ENCODE measurements at regions not wholly inside any gene's neighbourhood (a gene's known extent, or its start where the extent isn't known, plus 50 kb on each side); places are given as distances from the start of the nearest gene placed in this dataset.

GRCh38 chr5:126100767-126101166 is 322.4 kb upstream of the GRAMD2B start:
- H3K9me3 ChIP-seq, result no peaks in the 10 kb centered on the region
- no peak for TF ChIP-seq CTCF (IDR thresholded peaks at IDR 0.05)
- H3K4me1 ChIP-seq (ENCODE audit: low read depth), result no peaks in the 10 kb centered on the region
- H3K36me3 ChIP-seq (ENCODE audit: low read depth), result no peaks in the 10 kb centered on the region
- no peak for ATAC-seq
- no peak overlapping the region for H3K4me3 ChIP-seq
- DNase-seq, result no peak
- intact Hi-C loops (cut with DNase I, micrococcal nuclease), result no loop called here

GRCh38 chr5:126101901-126102300 is 321.3 kb upstream of the GRAMD2B start:
- TF ChIP-seq CTCF (IDR thresholded peaks at IDR 0.05), result no peak
- H3K9me3 ChIP-seq, result no peaks in the 10 kb centered on the region
- ATAC-seq (no peak), DNase-seq (no peak)
- H3K4me1 ChIP-seq (ENCODE audit: low read depth), result no peaks in the 10 kb centered on the region
- intact Hi-C loops (cut with DNase I, micrococcal nuclease), result no loop called here
- no peak overlapping the region for H3K4me3 ChIP-seq
- no peaks in the 10 kb centered on the region for H3K36me3 ChIP-seq (ENCODE audit: low read depth)

- intact Hi-C loops (cut with DNase I, micrococcal nuclease), result no loop called here
- DNase-seq (no peak), ATAC-seq (no peak)
- Histone ChIP-seq H3K4me3 (no peak overlapping the region), H3K36me3 (ENCODE audit: low read depth) (no peaks in the 10 kb centered on the region), H3K4me1 (ENCODE audit: low read depth) (no peaks in the 10 kb centered on the region), H3K9me3 (no peaks in the 10 kb centered on the region)
- TF ChIP-seq CTCF (IDR thresholded peaks at IDR 0.05), result no peak
Observed at GRCh38 chr5:126103050-126103449, 320.2 kb upstream of the GRAMD2B start.

DNA sequence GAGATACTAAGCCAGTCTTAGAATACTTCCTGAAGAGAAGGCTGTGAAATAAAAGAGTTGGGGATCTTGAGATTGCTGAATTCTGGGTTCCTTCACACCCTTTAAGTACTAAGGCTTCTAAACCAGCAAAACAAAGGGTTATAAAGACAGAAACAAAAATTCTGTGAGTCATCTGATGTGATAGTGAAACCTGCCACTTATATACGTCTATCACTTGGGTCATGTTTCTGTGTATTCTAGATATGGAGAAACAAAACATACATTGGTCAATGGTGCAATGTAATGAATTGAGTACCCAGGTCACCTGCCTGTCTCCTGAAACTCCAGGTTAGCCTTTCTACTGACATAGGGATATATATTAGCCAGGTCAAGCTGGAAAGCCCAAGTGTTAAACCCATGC is 319.3 kb upstream of the GRAMD2B start:
- DNase-seq (no peak), ATAC-seq (no peak)
- Histone ChIP-seq H3K4me1 (ENCODE audit: low read depth) (no peaks in the 10 kb centered on the region), H3K36me3 (ENCODE audit: low read depth) (no peaks in the 10 kb centered on the region), H3K4me3 (no peak overlapping the region), H3K9me3 (no peaks in the 10 kb centered on the region)
- TF ChIP-seq CTCF (IDR thresholded peaks at IDR 0.05), result no peak
- intact Hi-C loops (cut with DNase I, micrococcal nuclease), result no loop called here

GRCh38 chr5:126104341-126104740 is 318.9 kb upstream of the GRAMD2B start:
- H3K4me1 ChIP-seq (ENCODE audit: low read depth), result no peaks in the 10 kb centered on the region
- ATAC-seq (no peak), DNase-seq (no peak)
- H3K9me3 ChIP-seq, result no peaks in the 10 kb centered on the region
- intact Hi-C loops (cut with DNase I, micrococcal nuclease), result no loop called here
- H3K36me3 ChIP-seq (ENCODE audit: low read depth), result no peaks in the 10 kb centered on the region
- H3K4me3 ChIP-seq, result no peak overlapping the region
- TF ChIP-seq CTCF (IDR thresholded peaks at IDR 0.05), result no peak

GRCh38 chr5:126104951-126105350 is 318.3 kb upstream of the GRAMD2B start:
- Histone ChIP-seq H3K9me3 (no peaks in the 10 kb centered on the region), H3K36me3 (ENCODE audit: low read depth) (no peaks in the 10 kb centered on the region), H3K4me1 (ENCODE audit: low read depth) (no peaks in the 10 kb centered on the region), H3K4me3 (no peak overlapping the region)
- no peak for TF ChIP-seq CTCF (IDR thresholded peaks at IDR 0.05)
- no peak for ATAC-seq
- intact Hi-C loops (cut with DNase I, micrococcal nuclease), result no loop called here
- DNase-seq, result no peak

Measured in mucosa of descending colon (tissue), 3 donors.